HFFc6 (cell line): ENCODE measurements at regions not wholly inside any gene's neighbourhood (a gene's known extent, or its start where the extent isn't known, plus 50 kb on each side); places are given as distances from the start of the nearest gene placed in this dataset.

ENCODE experiments used
- DNase-seq: peaks from one replicate; pipeline ENCODE4 v3.0.0-alpha.2; 2018
- H3K27ac Mint-ChIP-seq: 2 replicates; pipeline ENCODE4 v1.8.0; 2020; ENCODE audit warnings: mild to moderate bottlenecking, mixed read lengths
- H3K27me3 Mint-ChIP-seq: 2 replicates; pipeline ENCODE4 v1.8.0; 2021; ENCODE audit warnings: mild to moderate bottlenecking, moderate library complexity, mixed read lengths; ENCODE audit not compliant: insufficient read depth
- H3K36me3 Mint-ChIP-seq: 2 replicates; pipeline ENCODE4 v1.8.0; 2021; ENCODE audit warnings: low read depth, mixed read lengths
- H3K4me1 Mint-ChIP-seq: 2 replicates; pipeline ENCODE4 v1.8.0; 2020; ENCODE audit warnings: low read depth, mixed read lengths
- H3K4me3 Mint-ChIP-seq: 2 replicates; pipeline ENCODE4 v1.8.0; 2020; ENCODE audit warnings: mild to moderate bottlenecking, moderate library complexity, mixed read lengths
- H3K9me3 Mint-ChIP-seq: 2 replicates; pipeline ENCODE4 v1.8.0; 2020; ENCODE audit warnings: mild to moderate bottlenecking, mixed read lengths
- TF ChIP-seq, protein P1 (sequence below): fragments of 200-600 bp; sonication (generic); IDR thresholded peaks from 2 replicates; pipeline ENCODE4 v1.5.0; 2021; ENCODE audit warnings: antibody characterized with exemption, mild to moderate bottlenecking

DNA sequence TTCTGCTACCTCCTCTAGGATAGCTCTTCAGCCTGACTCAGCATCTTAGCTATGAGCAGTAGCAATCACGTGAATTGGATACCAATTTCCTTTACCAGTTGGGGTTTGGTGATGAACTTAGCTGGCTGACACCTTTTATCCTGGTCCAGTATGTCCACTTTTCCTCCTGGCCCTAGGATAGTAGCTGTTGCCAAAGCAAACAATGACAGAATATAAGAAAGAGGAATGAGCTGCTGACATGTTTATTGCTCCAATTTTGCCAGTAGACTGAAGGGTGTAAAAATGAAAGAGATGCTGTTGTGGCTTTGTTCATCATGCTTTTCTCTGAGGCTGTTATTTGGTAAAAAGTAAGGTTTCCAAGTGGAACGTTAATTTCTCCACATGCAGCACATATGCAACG, 168.3 kb upstream of the JAG1 start:
- TF ChIP-seq, protein P1, sequence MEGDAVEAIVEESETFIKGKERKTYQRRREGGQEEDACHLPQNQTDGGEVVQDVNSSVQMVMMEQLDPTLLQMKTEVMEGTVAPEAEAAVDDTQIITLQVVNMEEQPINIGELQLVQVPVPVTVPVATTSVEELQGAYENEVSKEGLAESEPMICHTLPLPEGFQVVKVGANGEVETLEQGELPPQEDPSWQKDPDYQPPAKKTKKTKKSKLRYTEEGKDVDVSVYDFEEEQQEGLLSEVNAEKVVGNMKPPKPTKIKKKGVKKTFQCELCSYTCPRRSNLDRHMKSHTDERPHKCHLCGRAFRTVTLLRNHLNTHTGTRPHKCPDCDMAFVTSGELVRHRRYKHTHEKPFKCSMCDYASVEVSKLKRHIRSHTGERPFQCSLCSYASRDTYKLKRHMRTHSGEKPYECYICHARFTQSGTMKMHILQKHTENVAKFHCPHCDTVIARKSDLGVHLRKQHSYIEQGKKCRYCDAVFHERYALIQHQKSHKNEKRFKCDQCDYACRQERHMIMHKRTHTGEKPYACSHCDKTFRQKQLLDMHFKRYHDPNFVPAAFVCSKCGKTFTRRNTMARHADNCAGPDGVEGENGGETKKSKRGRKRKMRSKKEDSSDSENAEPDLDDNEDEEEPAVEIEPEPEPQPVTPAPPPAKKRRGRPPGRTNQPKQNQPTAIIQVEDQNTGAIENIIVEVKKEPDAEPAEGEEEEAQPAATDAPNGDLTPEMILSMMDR = no peak
- DNase-seq = no peak
- Mint-ChIP-seq H3K27ac (no peak overlapping the region), H3K4me3 (no peak overlapping the region), H3K4me1 (no peaks in the 10 kb centered on the region), H3K27me3 (no peaks in the 10 kb centered on the region), H3K36me3 (no peaks in the 10 kb centered on the region), H3K9me3 (peaks cover 9% of the 10 kb centered on the region; the same call in 1 of the 2 replicates)

DNA sequence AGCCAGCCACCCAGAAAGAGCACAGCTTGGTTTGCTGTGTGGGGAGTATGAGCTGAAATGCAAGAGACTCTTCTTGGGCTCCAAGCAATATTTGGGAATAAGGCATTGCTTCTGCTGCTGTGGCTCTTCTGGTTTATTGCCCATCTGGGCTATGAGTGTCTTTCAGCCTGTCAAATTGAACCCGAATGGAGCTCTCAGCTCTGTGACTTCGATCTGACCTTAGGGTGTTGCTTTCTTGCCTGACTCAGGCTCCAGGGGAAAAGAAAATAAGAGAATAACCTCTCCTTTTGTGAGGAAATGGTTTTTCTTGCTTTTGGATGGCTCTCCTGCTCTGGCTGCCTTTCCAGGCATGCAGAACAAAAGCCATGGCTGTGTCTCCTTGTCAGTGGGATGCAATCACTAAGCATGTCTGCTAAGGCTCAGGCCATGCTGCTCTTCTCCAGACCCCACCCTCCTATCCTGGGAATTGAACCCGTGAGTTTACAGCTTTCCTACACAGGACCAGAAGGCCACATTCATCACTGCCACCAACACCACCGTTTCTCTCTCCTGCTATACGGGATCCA, 169.4 kb upstream of the JAG1 start:
- no peak overlapping the region for H3K4me3 Mint-ChIP-seq
- no peaks in the 10 kb centered on the region for H3K27me3 Mint-ChIP-seq
- H3K36me3 Mint-ChIP-seq = no peaks in the 10 kb centered on the region
- no peaks in the 10 kb centered on the region for H3K4me1 Mint-ChIP-seq
- no peak overlapping the region for H3K27ac Mint-ChIP-seq
- TF ChIP-seq, protein P1 = no peak
- no peak for DNase-seq
- peaks cover 9% of the 10 kb centered on the region; the same call in 1 of the 2 replicates for H3K9me3 Mint-ChIP-seq

DNA sequence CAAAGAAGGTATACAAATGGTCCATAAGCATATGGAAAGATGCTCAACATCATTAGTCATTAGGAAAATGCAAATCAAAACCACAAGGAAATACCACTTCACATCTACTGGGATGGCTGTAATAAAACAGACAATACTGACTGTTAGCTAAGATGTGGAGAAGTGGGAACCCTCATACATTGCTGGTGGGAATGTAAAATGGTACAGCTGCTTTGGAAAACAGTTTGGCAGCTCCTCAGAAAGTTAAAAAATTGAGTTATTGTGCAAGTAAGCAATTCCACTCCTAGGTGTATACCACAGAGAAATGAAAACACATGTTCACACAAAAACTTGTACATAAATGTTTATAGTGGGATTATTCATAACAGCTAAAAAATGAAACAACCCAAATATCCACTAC, 173.0 kb upstream of the JAG1 start:
- TF ChIP-seq, protein P1 = no peak
- no peak for DNase-seq
- peaks cover 5% of the 10 kb centered on the region; the same call in 1 of the 2 replicates for H3K4me1 Mint-ChIP-seq
- H3K9me3 Mint-ChIP-seq = no peaks in the 10 kb centered on the region; the same call in 1 of the 2 replicates
- H3K27me3 Mint-ChIP-seq = peaks cover 2% of the 10 kb centered on the region
- H3K4me3 Mint-ChIP-seq = no peak overlapping the region
- H3K36me3 Mint-ChIP-seq = no peaks in the 10 kb centered on the region
- H3K27ac Mint-ChIP-seq = no peak overlapping the region

DNA sequence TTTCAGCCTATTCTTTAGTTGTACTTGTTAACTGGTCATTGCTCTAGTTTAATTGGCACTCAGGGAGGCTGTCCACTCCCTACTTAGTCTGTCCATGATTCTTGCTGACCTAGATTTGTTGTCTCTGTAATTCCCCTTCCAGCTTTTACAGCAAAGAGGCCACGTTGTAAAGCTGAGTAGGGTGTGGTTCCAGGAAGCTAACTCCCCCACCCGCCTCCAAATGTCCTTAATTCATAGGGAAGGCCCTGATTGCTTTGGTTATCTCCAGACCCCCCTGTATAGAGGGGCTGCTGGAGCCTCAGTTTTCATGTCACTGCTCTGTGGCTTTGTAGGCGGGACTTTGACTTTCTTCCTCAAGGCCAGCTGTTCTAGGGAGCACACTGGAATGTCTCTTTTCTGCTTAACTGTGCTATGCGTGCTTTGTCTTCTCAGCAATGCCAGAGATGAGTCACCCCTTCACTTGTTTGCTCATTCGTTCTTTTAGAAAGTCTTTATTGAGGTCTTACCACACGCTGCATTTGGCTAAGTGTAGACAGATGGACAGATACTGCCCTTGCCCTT, 175.1 kb upstream of the JAG1 start:
- Mint-ChIP-seq H3K4me3 (no peak overlapping the region), H3K9me3 (no peaks in the 10 kb centered on the region; the same call in 1 of the 2 replicates), H3K27ac (no peak overlapping the region), H3K36me3 (no peaks in the 10 kb centered on the region), H3K27me3 (peaks cover 8% of the 10 kb centered on the region), H3K4me1 (peaks cover 5% of the 10 kb centered on the region; the same call in 1 of the 2 replicates)
- DNase-seq = peak; percentile 48
- TF ChIP-seq, protein P1 = no peak

DNA sequence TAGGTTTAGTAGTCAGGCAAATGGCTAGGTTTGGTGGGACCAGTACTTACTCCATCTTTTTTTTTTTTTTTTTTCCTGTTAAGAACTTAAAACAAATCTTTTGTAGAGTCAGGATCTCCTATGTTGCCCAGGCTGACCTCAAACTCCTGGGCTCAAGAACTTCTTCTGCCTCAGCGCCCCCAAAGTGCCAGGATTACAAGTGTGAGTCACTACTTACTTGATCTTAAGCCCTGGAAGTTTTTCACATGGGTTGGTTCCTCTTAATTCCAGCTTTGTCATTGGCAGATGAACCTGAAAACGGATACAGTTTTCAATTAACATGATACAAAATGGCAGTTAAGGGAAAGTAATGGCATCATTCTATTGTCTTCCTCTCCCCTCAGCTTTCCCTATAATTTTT, 179.4 kb upstream of the JAG1 start:
- TF ChIP-seq, protein P1 = no peak
- peaks cover 5% of the 10 kb centered on the region; the same call in 1 of the 2 replicates for H3K9me3 Mint-ChIP-seq
- no peak for DNase-seq
- peaks cover 8% of the 10 kb centered on the region for H3K27me3 Mint-ChIP-seq
- no peaks in the 10 kb centered on the region for H3K36me3 Mint-ChIP-seq
- H3K4me3 Mint-ChIP-seq = no peak overlapping the region
- H3K4me1 Mint-ChIP-seq = peaks cover 5% of the 10 kb centered on the region; the same call in 1 of the 2 replicates
- H3K27ac Mint-ChIP-seq = no peak overlapping the region
